ENCODE measurements at regions not wholly inside any gene's neighbourhood (a gene's known extent, or its start where the extent isn't known, plus 50 kb on each side); places are given as distances from the start of the nearest gene placed in this dataset.

DNA sequence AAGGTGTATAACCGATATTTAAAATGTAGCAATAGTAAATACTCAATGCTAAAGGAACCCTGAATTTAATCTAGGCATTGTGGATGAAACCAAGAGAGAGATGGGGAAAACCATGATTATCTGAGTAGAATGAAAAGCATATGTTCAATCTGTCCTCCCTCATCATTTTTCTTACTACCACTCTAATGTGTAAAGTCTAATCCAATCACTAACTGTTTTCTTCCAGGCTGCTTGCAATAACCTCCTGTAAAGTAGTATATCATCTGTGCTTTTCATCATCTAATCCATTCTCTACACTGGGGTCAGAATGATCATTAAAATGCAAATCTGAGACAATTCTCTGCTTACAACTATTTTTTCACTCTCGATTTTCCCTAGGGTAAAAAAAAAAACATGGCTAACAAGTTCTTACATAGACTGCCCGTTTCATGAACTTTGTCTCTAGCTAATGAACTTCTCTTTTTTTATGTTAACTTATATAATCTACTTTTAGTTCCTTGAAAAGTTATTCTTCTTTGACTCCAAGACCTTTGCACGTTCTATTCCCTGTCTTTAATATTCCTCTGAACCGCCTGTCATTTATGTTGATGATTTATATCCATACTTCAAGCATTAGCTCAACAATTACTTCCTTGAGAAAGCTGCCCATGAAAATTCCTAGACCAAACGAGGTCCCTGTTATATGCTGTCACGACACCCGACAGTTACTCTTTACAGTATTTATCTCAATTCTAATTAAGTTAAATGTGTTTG lies 94.7 kb upstream of the SLC8A1 start:
- no peak for DNase-seq (ENCODE audit: low read depth)
- TF ChIP-seq, protein P1, sequence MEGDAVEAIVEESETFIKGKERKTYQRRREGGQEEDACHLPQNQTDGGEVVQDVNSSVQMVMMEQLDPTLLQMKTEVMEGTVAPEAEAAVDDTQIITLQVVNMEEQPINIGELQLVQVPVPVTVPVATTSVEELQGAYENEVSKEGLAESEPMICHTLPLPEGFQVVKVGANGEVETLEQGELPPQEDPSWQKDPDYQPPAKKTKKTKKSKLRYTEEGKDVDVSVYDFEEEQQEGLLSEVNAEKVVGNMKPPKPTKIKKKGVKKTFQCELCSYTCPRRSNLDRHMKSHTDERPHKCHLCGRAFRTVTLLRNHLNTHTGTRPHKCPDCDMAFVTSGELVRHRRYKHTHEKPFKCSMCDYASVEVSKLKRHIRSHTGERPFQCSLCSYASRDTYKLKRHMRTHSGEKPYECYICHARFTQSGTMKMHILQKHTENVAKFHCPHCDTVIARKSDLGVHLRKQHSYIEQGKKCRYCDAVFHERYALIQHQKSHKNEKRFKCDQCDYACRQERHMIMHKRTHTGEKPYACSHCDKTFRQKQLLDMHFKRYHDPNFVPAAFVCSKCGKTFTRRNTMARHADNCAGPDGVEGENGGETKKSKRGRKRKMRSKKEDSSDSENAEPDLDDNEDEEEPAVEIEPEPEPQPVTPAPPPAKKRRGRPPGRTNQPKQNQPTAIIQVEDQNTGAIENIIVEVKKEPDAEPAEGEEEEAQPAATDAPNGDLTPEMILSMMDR (conservative IDR thresholded peaks at IDR 0.05; ENCODE audit: low read depth, low read length), result no peak
- no peak overlapping the region for H3K4me3 ChIP-seq (ENCODE audit: low read depth, low read length)

DNA sequence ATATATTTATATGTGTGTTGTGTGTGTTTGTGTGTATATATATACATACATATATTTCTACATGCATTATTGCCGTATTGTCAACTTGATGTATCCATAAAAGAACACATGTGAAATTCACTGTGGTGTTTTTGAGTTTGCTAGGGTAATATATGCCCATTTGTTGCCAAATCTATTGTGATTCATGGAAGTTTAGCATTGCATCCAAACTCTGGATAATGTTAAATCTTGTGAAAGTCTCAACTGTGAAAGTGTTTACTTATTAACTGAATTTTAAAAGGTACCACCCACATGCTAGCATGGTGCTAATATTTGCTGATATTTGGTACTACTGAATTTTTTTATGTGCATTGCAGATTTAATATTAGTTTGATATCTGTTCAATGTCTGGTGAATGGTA lies 96.6 kb upstream of the SLC8A1 start:
- TF ChIP-seq, protein P1 (conservative IDR thresholded peaks at IDR 0.05; ENCODE audit: low read depth, low read length), result no peak
- no peak for DNase-seq (ENCODE audit: low read depth)

GRCh38 chr2:40550085-40550484 lies 98.2 kb upstream of the SLC8A1 start:
- no peak for DNase-seq (ENCODE audit: low read depth)
- TF ChIP-seq, protein P1 (conservative IDR thresholded peaks at IDR 0.05; ENCODE audit: low read depth, low read length), result no peak
- H3K4me3 ChIP-seq (ENCODE audit: low read depth, low read length), result no peak overlapping the region

More for the DNA sequence above, 96.6 kb upstream of the SLC8A1 start:
- H3K4me3 ChIP-seq (ENCODE audit: low read depth, low read length), result no peak overlapping the region

- TF ChIP-seq, protein P1 (conservative IDR thresholded peaks at IDR 0.05; ENCODE audit: low read depth, low read length), result no peak
- no peak for DNase-seq (ENCODE audit: low read depth)
- no peak overlapping the region for H3K4me3 ChIP-seq (ENCODE audit: low read depth, low read length)
Measured at GRCh38 chr2:40551081-40551480, 99.2 kb upstream of the SLC8A1 start.

DNA sequence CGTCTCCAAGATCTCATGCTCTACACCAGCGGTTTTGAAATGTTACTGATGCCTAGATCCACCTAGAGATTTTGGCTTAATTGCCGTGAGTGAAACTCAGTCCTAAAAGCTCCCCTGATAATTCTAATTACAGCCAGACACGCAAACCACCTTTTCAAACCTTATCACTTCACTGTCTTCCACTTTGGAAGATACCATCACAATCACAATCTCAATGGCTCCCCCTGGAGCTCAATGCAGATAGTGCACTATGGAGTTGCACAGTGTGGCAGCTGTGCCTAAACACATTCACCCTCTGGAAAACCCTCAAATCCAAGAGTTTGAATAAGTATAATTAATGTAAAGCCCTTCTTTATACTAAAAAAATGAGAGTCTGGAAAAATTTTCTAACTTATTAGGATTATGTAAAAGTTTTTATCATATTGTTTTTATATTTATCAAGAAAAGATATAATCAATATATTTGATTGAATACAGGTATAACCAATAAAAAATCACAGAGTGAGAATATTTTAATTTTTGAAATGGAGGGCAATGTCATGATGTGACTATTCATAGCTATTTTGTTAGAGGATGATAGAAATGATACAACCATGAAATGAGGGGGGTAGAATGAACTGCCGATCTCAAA lies 102.9 kb upstream of the SLC8A1 start:
- TF ChIP-seq, protein P1 (conservative IDR thresholded peaks at IDR 0.05; ENCODE audit: low read depth, low read length), result peak; percentile 96
- no peak overlapping the region for H3K4me3 ChIP-seq (ENCODE audit: low read depth, low read length)
- DNase-seq (ENCODE audit: low read depth), result peak; percentile 69

- DNase-seq (ENCODE audit: low read depth), result no peak
- H3K4me3 ChIP-seq (ENCODE audit: low read depth, low read length), result no peak overlapping the region
- TF ChIP-seq, protein P1 (conservative IDR thresholded peaks at IDR 0.05; ENCODE audit: low read depth, low read length), result no peak
Measured at GRCh38 chr2:40556293-40556692, 104.4 kb upstream of the SLC8A1 start.

- TF ChIP-seq, protein P1 (conservative IDR thresholded peaks at IDR 0.05; ENCODE audit: low read depth, low read length), result no peak
- no peak for DNase-seq (ENCODE audit: low read depth)
- no peak overlapping the region for H3K4me3 ChIP-seq (ENCODE audit: low read depth, low read length)
Measured at GRCh38 chr2:40556739-40557138, 104.8 kb upstream of the SLC8A1 start.
